DND-41 (cell line): ENCODE measurements at regions not wholly inside any gene's neighbourhood (a gene's known extent, or its start where the extent isn't known, plus 50 kb on each side); places are given as distances from the start of the nearest gene placed in this dataset.

Experiments used
- CTCF ChIP-seq: IDR thresholded peaks from 2 replicates; pipeline ENCODE4 v1.5.1; 2012; ENCODE audit warnings: borderline replicate concordance, low read length, moderate library complexity, mild to moderate bottlenecking; ENCODE audit not compliant: poor library complexity, severe bottlenecking; ENCODE audit errors: extremely low read depth
- EZH2 ChIP-seq: IDR thresholded peaks from 3 replicates; pipeline ENCODE4 v1.6.1; 2012; ENCODE audit warnings: borderline replicate concordance, low read depth, mild to moderate bottlenecking, moderate library complexity, low read length, inconsistent platforms; ENCODE audit not compliant: severe bottlenecking

DNA sequence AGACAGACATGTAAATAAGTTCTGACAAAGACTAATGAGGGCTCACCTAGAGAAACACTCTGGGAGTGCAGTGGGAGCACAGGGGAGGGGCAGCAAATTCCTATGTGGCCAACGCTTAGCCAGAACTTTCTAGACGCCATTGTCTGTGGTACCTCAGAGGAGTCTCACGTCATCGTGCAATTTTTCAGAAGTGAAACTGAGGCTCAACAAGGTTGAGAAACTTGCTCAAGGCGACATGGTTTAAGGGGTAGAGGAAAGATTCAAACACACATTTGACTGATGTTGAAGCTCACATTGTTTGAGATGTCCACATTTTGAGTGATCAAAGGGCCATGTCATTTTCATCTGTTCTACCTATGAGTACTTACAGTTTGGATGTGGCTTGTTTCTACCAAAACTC lies 152.6 kb upstream of the LMO4 start:
- TF ChIP-seq EZH2 (no peak), CTCF (no peak)
